Heart left ventricle (tissue), 16 donors: ENCODE measurements at regions not wholly inside any gene's neighbourhood (a gene's known extent, or its start where the extent isn't known, plus 50 kb on each side); places are given as distances from the start of the nearest gene placed in this dataset.

Experiments used
- ATAC-seq, 4 donors: fragments of 200-7000 bp; cut with Tn5 transposase; one replicate each; pipeline ENCODE4 v1.9.1; 2020 to 2022; ENCODE audit warnings: moderate library complexity in 4 of 4, mild to moderate bottlenecking in 3 of 4, moderate number of reproducible peaks in 1 of 4
- DNase-seq, 5 donors: peaks; one replicate each; pipeline ENCODE4 v3.0.0-alpha.2; 2020
- H3K27ac ChIP-seq, 12 donors: fragments of 200-600 bp; sonication (generic) in 4 of 12; one replicate each; pipeline versions ENCODE4 v1.5.0 to v1.8.0; 2016 to 2022; ENCODE audit warnings: mild to moderate bottlenecking in 2 of 12
- H3K27me3 ChIP-seq, 9 donors: fragments of 200-600 bp; sonication (generic) in 2 of 9; one replicate each; pipeline versions ENCODE4 v1.5.1 to v1.8.0; 2016 to 2022; ENCODE audit warnings: mild to moderate bottlenecking in 3 of 9
- H3K36me3 ChIP-seq, 9 donors: fragments of 200-600 bp; sonication (generic) in 2 of 9; one replicate each; pipeline versions ENCODE4 v1.5.0 to v1.8.0; 2018 to 2022; ENCODE audit warnings: mild to moderate bottlenecking in 2 of 9
- H3K4me1 ChIP-seq, 12 donors: fragments of 200-600 bp; sonication (generic) in 4 of 12; one replicate each; pipeline versions ENCODE4 v1.5.0 to v1.8.0; 2016 to 2022; ENCODE audit warnings: mild to moderate bottlenecking in 3 of 12
- H3K4me3 ChIP-seq, 12 donors: fragments of 200-600 bp; sonication (generic) in 4 of 12; one replicate each; pipeline versions ENCODE4 v1.5.0 to v1.8.0; 2017 to 2022; ENCODE audit warnings: mild to moderate bottlenecking in 9 of 12, moderate library complexity in 4 of 12
- H3K9me3 ChIP-seq, 12 donors: fragments of 200-600 bp; sonication (generic) in 4 of 12; one replicate each; pipeline versions ENCODE4 v1.5.0 to v1.8.0; 2016 to 2022; ENCODE audit warnings: mild to moderate bottlenecking in 1 of 12
- CTCF ChIP-seq, 12 donors: fragments of 200-600 bp; sonication (generic) in 4 of 12; IDR thresholded peaks; one replicate each; pipeline versions ENCODE4 v1.5.0 to v1.8.0; 2018 to 2022; ENCODE audit warnings: antibody characterized with exemption in 12 of 12, mild to moderate bottlenecking in 5 of 12
- POLR2A ChIP-seq, 2 donors: fragments of 450-650 bp; IDR thresholded peaks; one replicate each; pipeline ENCODE4 v1.6.1; 2017; ENCODE audit warnings: antibody characterized with exemption in 2 of 2, mild to moderate bottlenecking in 2 of 2, moderate library complexity in 2 of 2
- WGBS, 4 donors: extraction: QIAGEN DNeasy Blood & Tissue Kit in 2 of 4; methylation state at CpG; one replicate each; pipeline versions ENCODE4 v1.1.5 to v1.1.7; 2013 to 2018; 5-methylcytosine and 5-hydroxymethylcytosine counted together
- intact Hi-C, 10 donors: fragments of 100-400 bp; cut with DNase I; formaldehyde crosslinking; loops; one replicate each; pipeline versions ENCODE4 v1.11.1 to v1.14.2; 2022
- donor health status: ischemic (EF 13 %, LVEDD 7.1; RV severe dilation, severe dysfunction).
- donor health status: healthy with polysubstance abuse.
- donor health status: DM: no; HTN: yes; CAD: no.
- donor health status: DM: no; HTN: no; CAD: no.
- donor health status: ischemic (EF 25% LVEDD 6.9; RV normal size, moderate dysfunction).
- donor health status: ischemic (EF 25% LVEDD 5.7; RV mildly dilated, moderate dysfunction).
- donor health status: healthy.
- donor health status: DM: yes; HTN: yes; CAD: no.
- donor health status: ischemic (EF 35%, LVEDD 5.7; RV mildly dilated, moderate dysfunction).
- donor health status: nonischemic (EF 11% LVEDD 7.7; RV severe dilation, severe dysfunction).
- donor health status: DM: yes; HTN: yes; CAD: no.
- donor health status: PGD.
- donor health status: ischemic (EF 29% LVEDD 5.4; RV normal size, mild dysfunction).
- donor health status: nonischemic (EF 23%, LVEDD 6.1; RV moderate dilation, normal function).

- intact Hi-C loops, result loop anchor here in 1 of 10 donors (10.0 kb wide), 1 partner anchor 103 kb away; no protein-coding TSS in a partner anchor
- no peak for TF ChIP-seq CTCF (IDR thresholded peaks at IDR 0.05)
- TF ChIP-seq POLR2A (IDR thresholded peaks at IDR 0.05), result no peak
- no peak overlapping the region for H3K4me3 ChIP-seq
- no peaks in the 10 kb centered on the region for H3K36me3 ChIP-seq
- DNase-seq (no peak), ATAC-seq (no peak)
- no peak overlapping the region for H3K27ac ChIP-seq
- WGBS, 4 donors, result 73 to 78% (median 75%) methylated on average over 2 of the region's 2 CpGs
- H3K27me3 ChIP-seq, result peaks cover 0 to 14% (median 0%) of the 10 kb centered on the region in 9 donors
- H3K4me1 ChIP-seq, result no peaks in the 10 kb centered on the region
- H3K9me3 ChIP-seq, result no peaks in the 10 kb centered on the region
Measured at GRCh38 chr15:98532063-98532462, 116.3 kb upstream of the IGF1R start.

- Histone ChIP-seq H3K27ac (no peak overlapping the region), H3K4me3 (no peak overlapping the region), H3K9me3 (no peaks in the 10 kb centered on the region), H3K36me3 (no peaks in the 10 kb centered on the region), H3K27me3 (peaks cover 0 to 21% (median 7%) of the 10 kb centered on the region in 9 donors), H3K4me1 (no peaks in the 10 kb centered on the region)
- TF ChIP-seq POLR2A (IDR thresholded peaks at IDR 0.05) (no peak), CTCF (IDR thresholded peaks at IDR 0.05) (no peak)
- DNase-seq (no peak), ATAC-seq (no peak)
- intact Hi-C loops, result loop anchor here in 1 of 10 donors (10.0 kb wide), 1 partner anchor 98 kb away; no protein-coding TSS in a partner anchor
- WGBS, 4 donors, result 77 to 90% (median 80%) methylated on average over 2 of the region's 2 CpGs
Measured at GRCh38 chr15:98536976-98537375, 111.4 kb upstream of the IGF1R start.

GRCh38 chr15:98537516-98538060, 110.8 kb upstream of the IGF1R start:
- no peak overlapping the region for H3K4me3 ChIP-seq
- no peaks in the 10 kb centered on the region for H3K36me3 ChIP-seq
- ATAC-seq, result no peak
- no peaks in the 10 kb centered on the region for H3K9me3 ChIP-seq
- no peak for DNase-seq
- H3K27me3 ChIP-seq, result peaks cover 0 to 21% (median 7%) of the 10 kb centered on the region in 9 donors
- H3K4me1 ChIP-seq, result no peaks in the 10 kb centered on the region
- intact Hi-C loops, result loop anchor here in 1 of 10 donors (10.0 kb wide), 1 partner anchor 97 kb away; no protein-coding TSS in a partner anchor
- H3K27ac ChIP-seq, result no peak overlapping the region
- 64 to 75% (median 68%) methylated on average over 8 of the region's 8 CpGs for WGBS, 4 donors
- no peak for TF ChIP-seq CTCF (IDR thresholded peaks at IDR 0.05)
- no peak for TF ChIP-seq POLR2A (IDR thresholded peaks at IDR 0.05)

GRCh38 chr15:98541519-98541918, 106.8 kb upstream of the IGF1R start:
- TF ChIP-seq POLR2A (IDR thresholded peaks at IDR 0.05) (no peak), CTCF (IDR thresholded peaks at IDR 0.05) (no peak)
- no peak for ATAC-seq
- intact Hi-C loops, result no loop called here

More at GRCh38 chr15:98541519-98541918, 106.8 kb upstream of the IGF1R start:
- Histone ChIP-seq H3K4me3 (no peak overlapping the region), H3K9me3 (no peaks in the 10 kb centered on the region), H3K36me3 (no peaks in the 10 kb centered on the region), H3K27me3 (peaks cover 0 to 21% (median 7%) of the 10 kb centered on the region in 9 donors), H3K4me1 (no peaks in the 10 kb centered on the region), H3K27ac (no peak overlapping the region)
- WGBS, 4 donors, result 78 to 89% (median 84%) methylated on average over 14 of the region's 14 CpGs
- DNase-seq, result no peak
